ENCODE measurements at regions not wholly inside any gene's neighbourhood (a gene's known extent, or its start where the extent isn't known, plus 50 kb on each side); places are given as distances from the start of the nearest gene placed in this dataset.
"Not testable (repeated sequence)": the region's sequence is repeated elsewhere in the genome, so short reads cannot be mapped to it uniquely, and the experiment has no call there.

DNA sequence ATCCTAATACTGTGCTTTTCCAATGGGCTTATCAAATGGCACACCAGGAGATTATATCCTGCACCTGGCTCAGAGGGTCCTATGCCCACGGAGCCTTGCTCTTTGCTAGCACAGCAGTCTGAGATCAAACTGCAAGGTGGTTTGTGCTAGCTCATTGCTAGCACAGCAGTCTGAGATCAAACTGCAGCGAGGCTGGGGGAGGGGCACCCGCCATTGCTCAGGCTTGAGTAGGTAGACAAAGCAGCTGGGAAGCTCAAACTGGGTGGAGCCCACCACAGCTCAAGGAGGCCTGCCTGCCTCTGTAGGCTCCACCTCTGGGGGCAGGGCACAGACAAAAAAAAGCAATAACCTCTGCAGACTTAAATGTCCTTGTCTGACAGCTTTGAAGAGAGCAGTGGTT lies 116.0 kb upstream of the ETV3 start:
- not testable (repeated sequence) for TF ChIP-seq EZH2phosphoT487 (IDR thresholded peaks at IDR 0.05; ENCODE audit: low read depth)
- TF ChIP-seq, protein P1, sequence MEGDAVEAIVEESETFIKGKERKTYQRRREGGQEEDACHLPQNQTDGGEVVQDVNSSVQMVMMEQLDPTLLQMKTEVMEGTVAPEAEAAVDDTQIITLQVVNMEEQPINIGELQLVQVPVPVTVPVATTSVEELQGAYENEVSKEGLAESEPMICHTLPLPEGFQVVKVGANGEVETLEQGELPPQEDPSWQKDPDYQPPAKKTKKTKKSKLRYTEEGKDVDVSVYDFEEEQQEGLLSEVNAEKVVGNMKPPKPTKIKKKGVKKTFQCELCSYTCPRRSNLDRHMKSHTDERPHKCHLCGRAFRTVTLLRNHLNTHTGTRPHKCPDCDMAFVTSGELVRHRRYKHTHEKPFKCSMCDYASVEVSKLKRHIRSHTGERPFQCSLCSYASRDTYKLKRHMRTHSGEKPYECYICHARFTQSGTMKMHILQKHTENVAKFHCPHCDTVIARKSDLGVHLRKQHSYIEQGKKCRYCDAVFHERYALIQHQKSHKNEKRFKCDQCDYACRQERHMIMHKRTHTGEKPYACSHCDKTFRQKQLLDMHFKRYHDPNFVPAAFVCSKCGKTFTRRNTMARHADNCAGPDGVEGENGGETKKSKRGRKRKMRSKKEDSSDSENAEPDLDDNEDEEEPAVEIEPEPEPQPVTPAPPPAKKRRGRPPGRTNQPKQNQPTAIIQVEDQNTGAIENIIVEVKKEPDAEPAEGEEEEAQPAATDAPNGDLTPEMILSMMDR (IDR thresholded peaks at IDR 0.05; ENCODE audit: low read depth, low read length), result not testable (repeated sequence)

Data from OCI-LY3 (cell line).